GM12875 (cell line): ENCODE measurements at regions not wholly inside any gene's neighbourhood (a gene's known extent, or its start where the extent isn't known, plus 50 kb on each side); places are given as distances from the start of the nearest gene placed in this dataset.

Experiments
- H3K4me3 ChIP-seq: one replicate; pipeline ENCODE4 v1.5.1; 2011; ENCODE audit warnings: low read depth, low read length, control low read depth
- TF ChIP-seq, protein P1 (sequence below): IDR thresholded peaks from 2 replicates; pipeline ENCODE4 v1.5.1; 2011; ENCODE audit warnings: low read depth, mild to moderate bottlenecking, control low read depth, inconsistent platforms, low read length, moderate library complexity, borderline replicate concordance; ENCODE audit not compliant: insufficient read depth

- TF ChIP-seq, protein P1, sequence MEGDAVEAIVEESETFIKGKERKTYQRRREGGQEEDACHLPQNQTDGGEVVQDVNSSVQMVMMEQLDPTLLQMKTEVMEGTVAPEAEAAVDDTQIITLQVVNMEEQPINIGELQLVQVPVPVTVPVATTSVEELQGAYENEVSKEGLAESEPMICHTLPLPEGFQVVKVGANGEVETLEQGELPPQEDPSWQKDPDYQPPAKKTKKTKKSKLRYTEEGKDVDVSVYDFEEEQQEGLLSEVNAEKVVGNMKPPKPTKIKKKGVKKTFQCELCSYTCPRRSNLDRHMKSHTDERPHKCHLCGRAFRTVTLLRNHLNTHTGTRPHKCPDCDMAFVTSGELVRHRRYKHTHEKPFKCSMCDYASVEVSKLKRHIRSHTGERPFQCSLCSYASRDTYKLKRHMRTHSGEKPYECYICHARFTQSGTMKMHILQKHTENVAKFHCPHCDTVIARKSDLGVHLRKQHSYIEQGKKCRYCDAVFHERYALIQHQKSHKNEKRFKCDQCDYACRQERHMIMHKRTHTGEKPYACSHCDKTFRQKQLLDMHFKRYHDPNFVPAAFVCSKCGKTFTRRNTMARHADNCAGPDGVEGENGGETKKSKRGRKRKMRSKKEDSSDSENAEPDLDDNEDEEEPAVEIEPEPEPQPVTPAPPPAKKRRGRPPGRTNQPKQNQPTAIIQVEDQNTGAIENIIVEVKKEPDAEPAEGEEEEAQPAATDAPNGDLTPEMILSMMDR = no peak
These were observed 135.5 kb upstream of the SORCS3 start for GRCh38 chr10:104505521-104506042.

DNA sequence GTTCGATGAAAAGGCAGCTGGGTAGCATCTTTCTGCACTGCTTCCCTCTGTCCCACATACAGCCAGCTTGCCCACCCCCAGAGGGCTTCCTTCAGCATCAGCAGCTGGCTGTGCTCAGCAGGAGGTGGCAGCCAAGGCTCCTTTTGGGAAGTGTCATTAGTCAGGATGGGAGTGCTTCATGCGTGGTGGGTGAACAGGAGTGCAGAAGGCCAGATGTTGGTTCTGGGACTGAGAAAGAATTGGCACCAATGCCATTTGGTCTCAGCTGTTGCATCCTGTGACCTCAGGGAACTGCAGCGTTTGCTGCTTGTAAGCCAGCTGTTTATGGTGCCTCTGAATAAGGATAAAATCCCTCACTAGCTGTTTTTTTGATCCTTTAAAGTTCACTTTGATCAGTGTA, 131.1 kb upstream of the SORCS3 start:
- H3K4me3 ChIP-seq = no peak overlapping the region
- TF ChIP-seq, protein P1 = no peak

More at GRCh38 chr10:104505521-104506042, 135.5 kb upstream of the SORCS3 start:
- no peak overlapping the region for H3K4me3 ChIP-seq

GRCh38 chr10:104510644-104511043, 130.4 kb upstream of the SORCS3 start:
- TF ChIP-seq, protein P1 = no peak
- no peak overlapping the region for H3K4me3 ChIP-seq

DNA sequence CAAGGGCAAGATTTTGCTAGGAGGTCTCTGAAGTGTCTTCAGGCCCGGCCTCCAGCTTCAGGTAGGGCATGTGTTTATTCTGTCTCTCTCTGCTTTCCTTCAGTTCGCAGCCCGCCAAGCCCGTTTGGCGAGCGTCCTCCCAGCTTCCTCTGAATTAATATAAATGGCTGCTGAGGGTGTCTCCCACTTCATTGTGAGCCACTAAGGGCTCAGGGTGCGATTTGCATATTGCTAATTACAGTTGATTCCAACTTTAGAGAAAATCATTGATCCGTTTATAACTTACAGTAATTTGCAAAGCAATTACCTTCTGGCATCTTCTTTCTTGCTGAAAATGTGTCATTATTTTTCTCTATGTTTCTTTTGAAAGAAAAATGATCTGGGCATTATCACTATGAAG, 128.3 kb upstream of the SORCS3 start:
- no peak overlapping the region for H3K4me3 ChIP-seq
- TF ChIP-seq, protein P1 = no peak

- TF ChIP-seq, protein P1 = no peak
These were observed 125.4 kb upstream of the SORCS3 start for GRCh38 chr10:104515678-104516199.

DNA sequence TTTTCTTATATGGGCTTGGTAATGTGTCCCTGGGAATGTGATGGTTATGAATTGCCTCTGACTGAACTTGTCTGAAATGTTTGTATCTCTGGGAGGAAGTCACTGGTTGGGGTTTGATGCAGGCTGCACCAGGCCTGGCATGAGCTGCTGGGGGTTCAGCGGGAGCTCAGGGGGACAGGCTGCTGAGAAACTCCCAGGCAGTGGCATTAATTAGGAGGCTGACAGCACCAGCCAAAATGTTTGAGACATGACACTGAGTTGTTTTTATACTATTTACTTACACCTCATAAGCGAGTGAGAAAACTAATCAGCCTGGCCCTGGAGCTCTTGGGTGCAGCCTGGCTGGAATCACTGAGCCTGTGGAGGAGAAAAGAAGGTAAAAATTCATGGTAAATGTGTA, 124.1 kb upstream of the SORCS3 start:
- TF ChIP-seq, protein P1 = no peak
- H3K4me3 ChIP-seq = no peak overlapping the region

More at GRCh38 chr10:104515678-104516199, 125.4 kb upstream of the SORCS3 start:
- no peak overlapping the region for H3K4me3 ChIP-seq

DNA sequence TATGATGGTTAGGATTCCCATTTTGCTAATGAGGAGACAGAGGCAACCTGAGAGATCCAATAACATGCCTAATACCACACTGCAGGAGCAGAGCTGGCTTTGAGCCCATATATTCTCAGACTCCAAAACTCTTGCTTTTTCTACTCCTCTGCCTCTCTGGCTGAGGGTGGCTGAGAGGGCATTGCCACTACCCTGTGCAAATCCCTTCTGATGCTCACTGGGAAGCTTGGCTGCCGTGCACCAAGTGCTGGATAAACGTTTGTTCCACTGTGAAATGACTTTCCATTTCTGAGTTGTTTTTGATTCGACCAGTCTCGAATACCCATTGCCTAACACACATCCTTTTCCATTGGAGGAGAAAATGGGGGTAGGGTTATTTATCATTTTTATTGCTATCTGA, 123.1 kb upstream of the SORCS3 start:
- no peak overlapping the region for H3K4me3 ChIP-seq
- TF ChIP-seq, protein P1 = no peak
